HG03378 (cell line): ENCODE measurements at regions not wholly inside any gene's neighbourhood (a gene's known extent, or its start where the extent isn't known, plus 50 kb on each side); places are given as distances from the start of the nearest gene placed in this dataset.
"Not testable (repeated sequence)": the region's sequence is repeated elsewhere in the genome, so short reads cannot be mapped to it uniquely, and the experiment has no call there.

Experiments used
- ATAC-seq: cut with Tn5 transposase; IDR thresholded peaks from one replicate; pipeline ENCODE4 v1.9.1; 2021; ENCODE audit warnings: mild to moderate bottlenecking, moderate library complexity; ENCODE audit not compliant: unreplicated experiment

DNA sequence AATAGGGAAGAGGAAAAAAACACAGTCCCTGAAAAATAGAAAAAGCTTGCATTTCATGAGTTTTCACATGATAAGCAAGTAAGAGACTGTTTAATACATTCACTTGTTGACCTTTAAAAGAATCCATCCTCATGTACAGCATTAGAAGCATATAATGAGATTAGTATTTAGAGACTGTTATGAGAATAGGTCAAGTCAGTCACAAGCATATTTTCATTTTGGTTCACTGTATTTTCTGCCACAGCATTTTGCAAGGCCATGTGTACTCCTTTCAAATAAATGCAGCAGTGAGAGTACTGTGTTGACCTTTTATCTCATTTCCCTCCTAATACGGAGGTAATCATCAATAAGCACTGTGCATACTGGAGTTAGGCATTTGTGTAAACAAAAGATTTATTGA, 162.2 kb upstream of the SETMAR start:
- no peak for ATAC-seq

DNA sequence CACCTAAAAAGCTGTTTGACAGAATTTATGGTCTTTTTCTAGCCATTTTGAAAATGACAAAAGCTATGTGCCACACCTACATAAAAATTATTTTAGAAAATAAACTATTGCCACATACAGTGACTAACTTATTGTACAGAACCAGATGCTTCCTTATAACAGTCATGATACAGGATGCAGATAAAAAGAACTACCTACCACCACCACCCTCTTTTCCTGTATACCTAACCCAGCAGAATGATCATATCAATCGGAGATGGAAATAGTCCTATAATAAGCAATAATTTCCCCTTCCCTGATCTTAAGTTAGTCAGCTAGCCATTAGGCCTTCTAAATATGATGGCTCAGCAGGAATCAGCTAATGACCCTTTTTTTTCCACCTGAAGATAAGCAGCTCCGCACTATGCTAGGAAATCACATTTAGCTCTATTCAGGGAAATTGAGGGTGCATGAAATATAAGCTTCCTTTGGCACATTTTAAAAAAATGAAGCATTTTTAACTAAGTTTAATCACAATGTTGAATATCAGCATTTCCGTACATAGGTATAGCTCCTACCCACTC, 155.5 kb upstream of the SETMAR start:
- no peak for ATAC-seq

DNA sequence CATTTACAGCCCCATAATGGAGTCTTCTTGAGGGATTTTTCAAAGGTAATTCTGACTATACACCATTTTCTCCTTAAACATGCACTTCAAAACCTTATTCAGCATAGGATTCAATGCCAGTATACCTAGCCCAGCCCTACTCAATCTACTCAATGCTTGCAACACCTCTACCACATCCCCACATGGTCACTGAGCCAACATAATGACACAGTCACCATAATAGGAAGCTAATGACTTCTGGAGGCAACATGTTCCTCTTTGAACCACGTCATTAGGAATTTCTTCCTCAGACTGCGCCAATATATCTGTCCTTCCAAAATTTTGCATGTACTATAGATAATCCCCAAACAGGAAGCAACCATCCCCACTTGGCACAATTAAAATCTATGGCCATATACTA, 153.9 kb upstream of the SETMAR start:
- ATAC-seq, result no peak

DNA sequence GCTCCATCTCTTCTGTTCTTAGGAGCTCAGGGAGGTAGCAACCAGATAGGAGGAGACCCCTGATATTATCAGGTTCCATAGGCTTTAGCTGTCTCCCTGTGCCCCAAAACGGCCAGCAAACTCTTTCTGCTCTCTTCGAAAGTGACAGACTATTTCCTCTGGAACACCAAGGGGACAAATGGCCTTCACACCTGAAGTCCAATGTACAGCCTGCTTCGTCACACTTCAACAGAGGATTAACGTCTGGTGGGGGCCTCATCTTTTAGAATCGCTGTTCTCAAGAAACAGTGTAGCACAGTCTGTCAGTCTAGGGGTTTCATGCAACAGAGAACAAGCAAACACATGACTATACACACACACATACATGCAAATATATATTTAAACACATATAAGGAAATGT, 152.4 kb upstream of the SETMAR start:
- no peak for ATAC-seq

DNA sequence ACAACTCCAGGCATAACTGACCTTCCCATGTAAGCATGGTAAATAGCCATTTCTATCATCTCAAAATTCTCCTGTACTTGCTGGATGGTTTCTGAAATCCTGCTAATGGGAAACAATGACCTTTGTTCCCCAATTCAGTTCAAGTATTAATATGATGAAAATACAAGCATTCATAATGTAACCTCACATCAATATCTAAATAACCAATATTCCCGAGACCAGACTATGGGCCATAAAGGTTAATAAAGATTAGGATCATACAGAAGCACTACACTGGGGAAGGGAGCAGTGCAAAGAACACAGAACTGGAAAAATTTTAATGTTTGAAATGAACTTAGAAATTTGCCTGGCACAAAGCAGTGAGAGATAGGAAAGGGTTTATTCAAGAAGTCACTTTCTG, 151.3 kb upstream of the SETMAR start:
- ATAC-seq, result no peak

DNA sequence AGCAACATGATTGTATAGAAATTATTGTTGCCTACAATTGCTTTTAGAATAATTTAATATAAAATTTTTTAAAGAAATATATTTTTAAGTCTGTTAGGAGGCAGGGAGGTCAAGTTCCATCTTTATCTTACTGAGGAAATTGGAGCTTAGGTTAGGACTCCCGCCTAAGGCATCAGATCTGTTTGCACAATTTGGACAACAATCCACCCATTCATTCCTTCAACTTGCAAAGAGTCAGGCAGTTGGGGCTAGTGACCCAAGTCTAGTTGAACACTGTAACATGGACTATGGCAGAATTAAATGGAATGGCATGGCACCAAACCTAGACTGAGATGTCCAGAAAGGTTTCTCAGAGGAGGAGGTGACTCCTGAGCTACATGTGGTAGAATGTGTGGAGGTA, 149.4 kb upstream of the SETMAR start:
- ATAC-seq, result no peak

DNA sequence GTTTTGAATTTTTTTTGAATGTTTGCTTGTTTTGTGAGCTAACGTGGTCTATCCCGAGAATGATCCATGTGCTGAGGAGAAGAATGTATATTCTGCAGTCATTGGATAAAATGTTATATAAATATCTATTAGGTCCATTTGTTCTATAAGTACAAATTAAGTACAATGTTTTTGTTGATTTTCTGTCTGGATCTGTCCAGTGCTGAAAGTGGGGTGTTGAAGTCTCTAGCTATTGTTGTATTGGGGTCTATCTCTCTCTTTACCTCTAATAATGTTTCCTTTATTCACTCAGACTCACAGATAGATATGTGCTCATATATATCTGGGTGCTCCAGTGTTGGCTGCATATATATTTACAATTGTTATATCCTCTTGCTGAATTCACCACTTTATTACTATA, 144.8 kb upstream of the SETMAR start:
- ATAC-seq, result no peak

DNA sequence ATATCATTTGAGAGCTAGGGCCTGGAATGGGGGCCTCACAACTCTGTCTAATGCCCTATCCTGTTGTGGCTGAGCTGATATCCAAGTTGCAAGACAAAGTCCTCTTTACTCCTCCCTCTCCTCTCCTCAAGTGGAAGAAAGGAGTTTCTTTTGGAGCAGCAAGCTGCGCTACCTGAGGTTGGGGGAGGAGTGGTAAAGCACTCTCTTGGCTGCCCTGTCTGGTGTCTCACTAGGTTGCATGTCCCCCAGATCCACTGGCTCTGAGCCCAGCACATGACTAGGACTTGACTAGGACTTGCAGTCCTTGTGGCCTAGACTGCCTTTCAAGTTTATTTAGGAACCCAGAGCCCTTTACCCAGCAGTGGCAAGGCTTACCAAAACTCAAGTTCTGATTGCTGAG, 141.1 kb upstream of the SETMAR start:
- no peak for ATAC-seq

DNA sequence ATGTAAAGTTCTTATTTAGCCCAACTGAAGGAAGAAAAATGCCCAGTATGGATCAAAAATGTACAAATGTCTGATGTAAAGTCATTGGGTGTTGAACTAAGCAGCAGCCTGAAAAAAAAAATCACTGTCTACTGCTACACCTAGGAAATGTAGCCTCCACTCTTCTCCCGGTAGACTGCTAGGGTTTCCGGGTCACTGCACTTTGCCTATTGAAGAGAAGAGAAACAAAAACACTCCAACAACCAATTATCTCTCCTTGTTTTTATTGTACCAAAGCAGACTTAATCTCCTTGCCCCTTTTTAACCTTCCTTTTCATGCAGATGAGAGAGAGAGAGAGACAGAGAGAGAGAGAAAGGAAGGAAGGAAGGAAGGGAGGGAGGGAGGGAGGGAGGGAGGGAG, 140.2 kb upstream of the SETMAR start:
- ATAC-seq, result no peak

DNA sequence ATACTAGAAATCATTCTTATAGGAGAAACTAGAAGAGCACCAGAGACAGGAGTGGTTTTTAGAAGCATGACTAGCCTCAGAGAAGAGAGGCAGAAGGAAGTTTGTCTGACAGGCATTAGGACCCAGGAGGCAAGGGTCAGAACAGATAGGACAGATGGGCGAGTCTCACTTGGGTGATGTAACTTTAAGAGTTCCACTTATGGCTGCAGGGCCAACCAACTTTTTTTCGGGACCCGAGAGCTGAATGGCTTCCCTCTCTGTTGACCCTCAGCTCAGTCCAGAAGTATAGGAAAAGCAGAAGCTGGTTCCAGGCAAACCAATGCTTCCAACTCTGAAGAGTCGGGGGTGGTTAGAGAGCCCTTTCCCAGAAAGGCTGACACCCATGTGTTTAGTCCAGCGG, 136.6 kb upstream of the SETMAR start:
- no peak for ATAC-seq

DNA sequence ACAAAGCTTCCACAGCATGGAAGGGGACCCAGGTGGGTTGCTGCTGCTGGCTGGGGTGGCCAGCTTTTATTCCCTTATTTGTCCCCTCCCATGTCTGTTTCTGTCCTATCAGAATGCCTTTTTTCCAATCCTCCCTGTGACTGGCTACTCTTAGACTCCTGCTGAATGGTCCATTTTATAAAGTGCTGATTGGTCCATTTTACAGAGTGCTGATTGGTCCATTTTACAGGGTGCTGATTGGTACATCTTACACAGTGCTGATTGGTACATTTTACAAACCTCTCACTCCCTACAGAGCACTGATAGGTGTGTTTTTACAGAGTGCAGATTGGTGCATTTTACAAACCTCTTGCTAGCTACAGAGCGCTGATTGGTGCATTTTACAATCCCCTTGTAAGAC, 135.9 kb upstream of the SETMAR start:
- not testable (repeated sequence) for ATAC-seq

DNA sequence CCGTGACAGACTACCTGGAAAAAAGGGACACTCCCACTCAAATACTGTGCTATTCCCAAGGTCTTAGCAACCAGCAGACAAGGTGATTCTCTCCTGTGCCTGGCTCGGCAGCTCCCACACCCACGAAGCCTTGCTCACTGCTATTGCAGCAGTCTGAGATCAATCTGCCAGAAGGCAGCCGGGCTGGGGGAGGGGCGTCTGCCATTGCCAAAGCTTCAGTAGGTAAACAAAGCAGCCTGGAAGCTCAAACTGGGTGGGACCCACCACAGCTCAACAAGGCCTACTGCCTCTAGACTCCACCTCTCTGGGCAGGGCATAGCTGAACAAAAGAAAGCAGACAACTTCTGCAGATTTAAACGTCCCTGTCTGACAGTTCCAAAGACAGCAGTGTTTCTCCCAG, 128.4 kb upstream of the SETMAR start:
- ATAC-seq, result no peak

DNA sequence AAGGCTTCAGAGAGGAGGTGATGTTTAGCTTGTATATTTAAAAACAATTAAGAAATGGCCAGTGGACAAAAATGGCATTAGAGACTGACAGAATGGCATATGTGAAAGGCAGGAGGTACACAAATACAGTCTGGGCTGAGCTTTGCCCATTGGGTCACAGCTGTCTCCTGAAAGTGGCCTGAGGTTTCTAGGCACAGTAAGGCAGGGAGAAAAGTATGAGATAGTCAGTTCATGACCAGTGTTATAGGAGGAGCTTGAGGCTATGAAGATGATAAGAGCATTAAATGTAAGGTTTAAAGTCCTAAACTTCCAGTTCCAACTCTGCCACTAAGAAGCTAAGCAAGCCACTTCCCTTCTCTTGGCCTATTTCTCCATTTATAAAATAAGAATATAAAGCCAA, 111.2 kb upstream of the SETMAR start:
- ATAC-seq, result no peak

DNA sequence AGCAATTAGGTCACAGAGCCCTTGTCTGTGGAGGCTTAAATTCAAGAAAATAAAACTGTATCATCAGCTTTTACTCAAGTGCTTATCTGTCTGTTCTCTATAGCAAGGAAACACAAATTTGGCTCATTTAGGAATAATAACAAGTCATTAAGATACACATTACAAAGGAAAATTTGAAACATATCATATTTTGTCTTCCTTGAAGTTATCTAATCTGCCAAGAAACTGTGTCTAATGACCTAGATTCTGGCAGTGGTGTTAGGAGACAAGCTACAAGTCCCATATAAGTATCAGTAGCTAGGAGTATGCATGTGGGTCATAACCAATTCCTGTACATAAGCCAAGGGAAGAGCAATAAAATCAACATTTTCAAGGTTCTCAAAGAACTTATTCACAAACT, 108.2 kb upstream of the SETMAR start:
- no peak for ATAC-seq

DNA sequence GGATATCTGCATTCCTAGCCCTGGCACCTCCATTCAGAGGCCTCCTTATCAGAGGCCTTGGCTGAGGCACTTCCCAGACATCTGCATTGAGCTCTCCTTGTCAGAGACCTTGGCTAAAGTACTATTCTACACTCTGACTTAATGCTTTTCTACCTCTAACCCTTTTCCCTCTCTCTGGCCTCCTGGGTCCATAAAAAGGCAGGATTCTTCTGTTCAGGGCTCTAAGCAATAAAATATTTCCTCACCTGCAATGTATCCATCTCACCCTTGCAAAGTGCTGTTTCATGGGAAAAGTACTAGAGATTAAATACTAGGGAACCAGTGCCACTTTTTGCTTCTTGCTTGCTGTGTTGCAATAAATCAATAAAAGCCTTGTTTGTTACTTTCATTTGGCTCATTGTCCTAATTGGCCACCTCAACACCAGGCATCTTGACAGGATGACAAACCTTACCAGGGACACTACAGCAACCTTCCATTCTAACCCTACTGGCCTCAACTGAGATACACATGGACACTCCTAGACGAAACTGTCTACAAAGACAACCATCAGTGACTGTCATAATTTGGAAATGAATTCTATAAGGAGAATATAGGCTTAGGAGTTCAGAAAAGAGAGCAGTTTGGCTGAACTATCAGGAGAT, 106.5 kb upstream of the SETMAR start:
- no peak for ATAC-seq

DNA sequence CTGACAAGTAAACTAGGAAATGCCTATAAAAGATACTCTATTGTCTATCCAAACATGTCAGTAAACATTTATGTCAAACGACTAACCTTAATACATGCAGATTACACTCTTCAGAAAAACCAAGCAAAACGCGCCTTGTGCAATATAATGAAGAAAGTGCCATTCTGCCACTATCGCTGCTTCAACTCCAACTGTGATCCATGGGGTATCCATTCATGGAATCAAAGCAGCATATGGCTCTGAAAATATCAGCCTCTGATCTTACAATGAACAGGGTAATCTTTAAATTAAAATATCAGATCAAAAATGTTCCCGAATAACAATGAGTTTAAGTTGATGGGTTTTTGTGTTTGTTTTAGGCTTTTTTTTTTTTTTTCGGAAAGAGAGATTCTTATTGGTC, 105.5 kb upstream of the SETMAR start:
- ATAC-seq, result no peak

DNA sequence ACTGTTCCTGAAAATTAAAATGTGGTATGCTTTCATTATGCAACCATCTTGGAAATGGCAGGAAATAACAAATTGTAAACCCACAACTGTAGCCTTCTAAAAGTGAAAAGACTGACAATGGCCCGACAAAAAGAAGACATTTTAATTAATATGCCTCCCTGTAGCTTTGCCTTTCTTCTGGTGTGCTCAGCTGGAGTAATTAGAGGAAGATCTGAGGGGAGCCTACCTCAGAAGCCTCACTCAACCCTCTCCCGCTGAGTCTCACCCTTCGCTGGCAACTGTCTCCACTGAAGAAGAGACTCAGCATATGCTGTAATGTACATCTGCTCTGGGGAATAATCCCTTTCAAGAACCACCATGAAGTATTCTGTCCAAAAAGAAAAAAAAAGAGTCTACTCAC, 104.7 kb upstream of the SETMAR start:
- no peak for ATAC-seq

DNA sequence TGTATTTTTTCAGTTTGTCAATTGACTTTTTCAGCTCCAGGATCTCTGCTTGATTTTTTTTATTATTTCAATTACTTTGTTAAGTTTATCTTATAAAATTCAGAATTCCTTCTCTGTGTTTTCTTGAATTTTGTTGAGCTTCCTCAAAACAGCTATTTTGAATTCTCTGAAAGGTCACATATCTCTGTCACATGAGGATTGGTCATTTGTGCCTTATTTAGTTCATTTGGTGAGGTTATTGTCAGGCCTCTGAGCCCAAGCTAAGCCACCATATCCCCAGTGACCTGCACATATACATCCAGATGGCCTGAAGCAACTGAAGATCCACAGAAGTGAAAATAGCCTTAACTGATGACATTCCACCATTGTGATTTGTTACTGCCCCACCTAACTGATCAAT, 98.4 kb upstream of the SETMAR start:
- not testable (repeated sequence) for ATAC-seq

DNA sequence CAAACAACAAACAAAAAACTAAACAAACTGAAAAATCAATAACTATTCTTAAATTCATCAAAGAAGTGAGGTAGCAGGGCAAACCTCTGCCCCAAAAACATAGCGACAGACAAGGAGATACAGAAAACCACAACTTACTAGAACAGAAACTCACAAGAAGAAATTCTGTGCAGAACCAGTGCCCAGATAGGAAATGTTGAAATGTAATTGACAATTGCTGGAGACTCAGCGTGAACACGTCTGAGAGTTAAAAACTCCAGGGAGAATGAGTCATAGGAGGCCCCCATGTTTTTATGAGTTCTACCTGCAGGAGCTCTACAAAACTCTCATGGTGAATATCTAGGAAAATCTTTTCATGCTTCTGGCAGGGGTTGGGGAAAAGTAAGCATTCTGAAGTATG, 95.5 kb upstream of the SETMAR start:
- ATAC-seq, result no peak

DNA sequence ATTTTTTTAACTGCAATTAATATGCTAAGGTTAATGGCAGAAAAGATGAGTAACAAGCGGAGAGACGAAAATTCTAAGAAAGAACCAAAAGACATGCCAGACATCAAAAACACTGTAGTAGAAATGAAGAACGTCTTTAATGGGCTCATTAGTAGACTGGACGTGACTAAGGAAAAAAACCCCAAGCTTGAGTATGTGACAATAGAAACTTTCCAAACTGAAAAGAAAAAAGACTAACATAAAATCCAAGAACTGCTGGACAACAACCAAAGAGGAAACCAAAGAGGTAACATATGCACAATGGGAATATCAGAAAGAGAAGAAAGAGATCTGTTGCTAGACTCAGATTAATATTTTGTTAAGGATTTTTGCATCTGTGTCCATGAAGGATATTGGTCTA, 94.6 kb upstream of the SETMAR start:
- ATAC-seq, result no peak

DNA sequence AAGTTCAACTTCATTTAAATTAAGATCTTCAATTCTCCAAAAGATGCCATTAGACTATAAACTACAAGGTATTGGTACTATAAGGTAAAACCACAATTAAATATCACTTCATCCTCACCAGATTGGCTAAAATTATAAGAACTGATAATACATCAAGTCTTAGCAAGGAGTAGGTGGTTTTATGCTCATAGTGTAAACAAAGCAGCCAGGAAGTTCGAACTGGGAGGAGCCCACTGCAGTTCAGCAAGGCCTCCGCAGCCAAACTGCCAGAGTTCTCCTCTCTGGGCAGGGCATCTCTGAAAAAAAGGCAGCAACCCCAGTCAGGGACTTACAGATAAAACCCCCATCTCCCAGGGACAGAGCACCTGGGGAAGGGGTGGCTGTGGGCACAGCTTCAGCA, 91.6 kb upstream of the SETMAR start:
- ATAC-seq, result no peak

DNA sequence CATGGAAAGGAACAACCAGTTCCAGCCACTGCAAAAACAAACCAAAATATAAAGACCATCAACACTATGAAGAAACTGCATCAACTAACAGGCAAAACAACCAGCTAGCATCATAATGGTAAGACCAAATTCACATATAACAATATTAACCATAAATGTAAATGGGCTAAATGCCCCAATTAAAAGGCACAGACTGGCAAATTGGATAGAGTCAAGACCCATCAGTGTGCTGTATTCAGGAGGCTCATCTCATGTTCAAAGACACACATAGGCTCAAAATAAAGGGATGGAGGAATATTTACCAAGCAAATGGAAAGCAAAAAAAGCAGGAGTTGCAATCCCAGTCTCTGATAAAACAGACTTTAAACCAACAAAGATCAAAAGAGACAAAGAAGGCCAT, 89.7 kb upstream of the SETMAR start:
- not testable (repeated sequence) for ATAC-seq

DNA sequence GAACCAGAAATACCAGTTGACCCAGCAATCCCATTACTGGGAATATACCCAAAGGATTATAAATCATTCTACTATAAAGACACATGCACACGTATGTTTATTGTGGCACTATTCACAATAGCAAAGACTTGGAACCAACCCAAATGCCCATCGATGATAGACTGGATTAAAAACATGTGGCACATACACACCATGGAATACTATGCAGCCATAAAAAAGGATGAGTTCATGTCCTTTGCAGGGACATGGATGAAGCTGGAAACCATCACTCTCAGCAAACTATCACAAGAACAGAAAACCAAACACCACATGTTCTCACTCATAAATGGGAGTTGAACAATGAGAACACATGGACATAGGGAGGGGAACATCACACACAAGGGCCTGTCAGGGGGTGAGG, 86.2 kb upstream of the SETMAR start:
- ATAC-seq, result not testable (repeated sequence)
